GM10266 (cell line): ENCODE measurements at regions not wholly inside any gene's neighbourhood (a gene's known extent, or its start where the extent isn't known, plus 50 kb on each side); places are given as distances from the start of the nearest gene placed in this dataset.

Experiments
- DNase-seq: peaks from one replicate; pipeline ENCODE4 v3.0.0; 2012; ENCODE audit errors: extremely low spot score
- CTCF ChIP-seq: IDR thresholded peaks from 2 replicates; pipeline ENCODE4 v1.5.1; 2012; ENCODE audit warnings: mild to moderate bottlenecking, low read depth; ENCODE audit not compliant: control insufficient read depth, insufficient read depth; ENCODE audit errors: missing control alignments

GRCh38 chr16:62205459-62205858 is 169.2 kb upstream of the CDH8 start:
- no peak for TF ChIP-seq CTCF
- no peak for DNase-seq

- no peak for DNase-seq
- no peak for TF ChIP-seq CTCF
These were observed 165.7 kb upstream of the CDH8 start for GRCh38 chr16:62201911-62202310.

- no peak for DNase-seq
These were observed 158.6 kb upstream of the CDH8 start for GRCh38 chr16:62194828-62195227.

GRCh38 chr16:62190426-62190825 is 154.2 kb upstream of the CDH8 start:
- no peak for DNase-seq
- no peak for TF ChIP-seq CTCF

More at GRCh38 chr16:62194828-62195227, 158.6 kb upstream of the CDH8 start:
- no peak for TF ChIP-seq CTCF

- DNase-seq = no peak
- no peak for TF ChIP-seq CTCF
These were observed 141.3 kb upstream of the CDH8 start for GRCh38 chr16:62177351-62178203.

GRCh38 chr16:62170642-62171041 is 134.4 kb upstream of the CDH8 start:
- DNase-seq = no peak

More at GRCh38 chr16:62170642-62171041, 134.4 kb upstream of the CDH8 start:
- no peak for TF ChIP-seq CTCF
